Stimulated activated CD8-positive, alpha-beta memory T cell treated with anti-CD3 and anti-CD28 coated beads, Interleukin-4, amount 100 ng/mL, for 4 hours (primary cell): ENCODE measurements at regions not wholly inside any gene's neighbourhood (a gene's known extent, or its start where the extent isn't known, plus 50 kb on each side); places are given as distances from the start of the nearest gene placed in this dataset.
A peak's percentile ranks its signal among the peaks of the same experiment; 100 is the strongest.
"Not testable (repeated sequence)": the region's sequence is repeated elsewhere in the genome, so short reads cannot be mapped to it uniquely, and the experiment has no call there.

Source experiments
- DNase-seq, 2 donors: peaks; one replicate each; pipeline ENCODE4 v3.0.0-alpha.2; 2020; ENCODE audit warnings: low read depth in 2 of 2, low spot score in 1 of 2

- no peak for DNase-seq
Measured at GRCh38 chr10:6701289-6701688, 121.2 kb upstream of the PRKCQ start.

GRCh38 chr10:6700066-6700465, 120.0 kb upstream of the PRKCQ start:
- no peak for DNase-seq

GRCh38 chr10:6699336-6699735, 119.3 kb upstream of the PRKCQ start:
- no peak for DNase-seq

- no peak for DNase-seq
Measured at GRCh38 chr10:6695519-6695918, 115.4 kb upstream of the PRKCQ start.

GRCh38 chr10:6694447-6695140, 114.5 kb upstream of the PRKCQ start:
- no peak for DNase-seq

GRCh38 chr10:6692856-6693255, 112.8 kb upstream of the PRKCQ start:
- no peak for DNase-seq

GRCh38 chr10:6692103-6692502, 112.0 kb upstream of the PRKCQ start:
- no peak for DNase-seq

- no peak for DNase-seq
Measured at GRCh38 chr10:6689036-6689435, 109.0 kb upstream of the PRKCQ start.

GRCh38 chr10:6680735-6681134, 100.7 kb upstream of the PRKCQ start:
- no peak for DNase-seq

- no peak for DNase-seq
Measured at GRCh38 chr10:6678956-6679355, 98.9 kb upstream of the PRKCQ start.

- peak; percentile 19 to 45 for DNase-seq
Measured at GRCh38 chr10:6678211-6678803, 98.2 kb upstream of the PRKCQ start.

GRCh38 chr10:6677129-6677528, 97.1 kb upstream of the PRKCQ start:
- not testable (repeated sequence) for DNase-seq

GRCh38 chr10:6674291-6674690, 94.2 kb upstream of the PRKCQ start:
- no peak for DNase-seq

GRCh38 chr10:6671976-6672375, 91.9 kb upstream of the PRKCQ start:
- no peak for DNase-seq

GRCh38 chr10:6669269-6669859, 89.3 kb upstream of the PRKCQ start:
- no peak for DNase-seq

- no peak for DNase-seq
Measured at GRCh38 chr10:6667679-6668270, 87.7 kb upstream of the PRKCQ start.

- no peak for DNase-seq
Measured at GRCh38 chr10:6667150-6667549, 87.1 kb upstream of the PRKCQ start.

- no peak for DNase-seq
Measured at GRCh38 chr10:6665847-6666246, 85.8 kb upstream of the PRKCQ start.

GRCh38 chr10:6660460-6660859, 80.4 kb upstream of the PRKCQ start:
- no peak for DNase-seq

GRCh38 chr10:6659451-6659850, 79.4 kb upstream of the PRKCQ start:
- no peak for DNase-seq

- DNase-seq: no peak
Measured at GRCh38 chr10:6657669-6658068, 77.6 kb upstream of the PRKCQ start.

- DNase-seq: no peak
Measured at GRCh38 chr10:6657196-6657595, 77.1 kb upstream of the PRKCQ start.
